ENCODE measurements at regions not wholly inside any gene's neighbourhood (a gene's known extent, or its start where the extent isn't known, plus 50 kb on each side); places are given as distances from the start of the nearest gene placed in this dataset.

- no peak for TF ChIP-seq CTCF (IDR thresholded peaks at IDR 0.05)
- intact Hi-C loops (cut with micrococcal nuclease) = no loop called here
- WGBS (ENCODE audit: insufficient coverage) = 71% methylated on average over 3 of the region's 3 CpGs
- Histone ChIP-seq H3K9ac (ENCODE audit: insufficient read depth, low read length, poor library complexity, severe bottlenecking) (no peak overlapping the region), H3K9me3 (replicated peaks in 1 of 2; ENCODE audit: control insufficient read depth in 1 of 2, insufficient read depth in 1 of 2, low read length in 2 of 2) (no peaks in the 10 kb centered on the region), H3K4me3 (replicated peaks in 1 of 3; ENCODE audit: low read depth in 2 of 3, low read length in 3 of 3) (no peak overlapping the region), H3K27ac (ENCODE audit: low read depth in 1 of 2, low read length in 2 of 2) (no peak overlapping the region), H4K20me1 (ENCODE audit: insufficient read depth, low read length) (no peaks in the 10 kb centered on the region), H3K4me2 (replicated peaks; ENCODE audit: extremely low read depth, low read length, poor library complexity, severe bottlenecking) (no peak overlapping the region), H3K79me2 (ENCODE audit: insufficient read depth, low read length) (no peaks in the 10 kb centered on the region), H3K36me3 (replicated peaks in 1 of 2; ENCODE audit: control insufficient read depth in 1 of 2, insufficient read depth in 2 of 2, low read length in 2 of 2) (no peaks in the 10 kb centered on the region), H2AFZ (ENCODE audit: insufficient read depth, low read depth, low read length, poor library complexity, severe bottlenecking) (no peak overlapping the region), H3K27me3 (ENCODE audit: control insufficient read depth in 2 of 2, insufficient read depth in 2 of 2, low read length in 2 of 2) (no peaks in the 10 kb centered on the region), H3K4me1 (ENCODE audit: control insufficient read depth in 1 of 2, insufficient read depth in 2 of 2, low read length in 2 of 2) (no peaks in the 10 kb centered on the region)
- H3K36me3 Mint-ChIP-seq = no peaks in the 10 kb centered on the region
- H3K4me1 Mint-ChIP-seq = no peaks in the 10 kb centered on the region
- peaks cover 0 to 11% (median 4%) of the 10 kb centered on the region in 7 donors for H3K9me3 Mint-ChIP-seq
- no peak for DNase-seq
- no peak overlapping the region for H3K4me3 Mint-ChIP-seq
- peaks cover 0 to 5% (median 4%) of the 10 kb centered on the region in 3 donors for H3K27me3 Mint-ChIP-seq (ENCODE audit: low read depth in 3 of 3)
- no peak overlapping the region for H3K27ac Mint-ChIP-seq
Observed at GRCh38 chr7:33776788-33777187, 128.6 kb upstream of the BMPER start.

GRCh38 chr7:33778195-33778594 is 127.1 kb upstream of the BMPER start:
- H3K27ac ChIP-seq (ENCODE audit: low read depth in 1 of 2, low read length in 2 of 2) = no peak overlapping the region
- H3K4me3 Mint-ChIP-seq = no peak overlapping the region
- no peak overlapping the region for H3K27ac Mint-ChIP-seq
- H3K4me1 Mint-ChIP-seq = no peaks in the 10 kb centered on the region
- peaks cover 0 to 7% of the 10 kb centered on the region in 2 donors for H3K9me3 ChIP-seq (replicated peaks in 1 of 2; ENCODE audit: control insufficient read depth in 1 of 2, insufficient read depth in 1 of 2, low read length in 2 of 2)
- H3K36me3 ChIP-seq (replicated peaks in 1 of 2; ENCODE audit: control insufficient read depth in 1 of 2, insufficient read depth in 2 of 2, low read length in 2 of 2) = no peaks in the 10 kb centered on the region
- H3K79me2 ChIP-seq (ENCODE audit: insufficient read depth, low read length) = no peaks in the 10 kb centered on the region
- 100% methylated on average over 1 of the region's 2 CpGs for WGBS (ENCODE audit: insufficient coverage)
- TF ChIP-seq CTCF (IDR thresholded peaks at IDR 0.05) = no peak
- no peaks in the 10 kb centered on the region for H3K27me3 ChIP-seq (ENCODE audit: control insufficient read depth in 2 of 2, insufficient read depth in 2 of 2, low read length in 2 of 2)
- H3K9ac ChIP-seq (ENCODE audit: insufficient read depth, low read length, poor library complexity, severe bottlenecking) = no peak overlapping the region
- H3K4me1 ChIP-seq (ENCODE audit: control insufficient read depth in 1 of 2, insufficient read depth in 2 of 2, low read length in 2 of 2) = no peaks in the 10 kb centered on the region
- H3K4me2 ChIP-seq (replicated peaks; ENCODE audit: extremely low read depth, low read length, poor library complexity, severe bottlenecking) = no peak overlapping the region
- DNase-seq = no peak
- H2AFZ ChIP-seq (ENCODE audit: insufficient read depth, low read depth, low read length, poor library complexity, severe bottlenecking) = no peak overlapping the region
- peaks cover 0 to 5% (median 4%) of the 10 kb centered on the region in 3 donors for H3K27me3 Mint-ChIP-seq (ENCODE audit: low read depth in 3 of 3)
- intact Hi-C loops (cut with micrococcal nuclease) = no loop called here
- H3K4me3 ChIP-seq (replicated peaks in 1 of 3; ENCODE audit: low read depth in 2 of 3, low read length in 3 of 3) = no peak overlapping the region
- no peaks in the 10 kb centered on the region for H3K36me3 Mint-ChIP-seq
- H4K20me1 ChIP-seq (ENCODE audit: insufficient read depth, low read length) = no peaks in the 10 kb centered on the region
- peaks cover 2 to 14% (median 6%) of the 10 kb centered on the region in 7 donors for H3K9me3 Mint-ChIP-seq
